ENCODE measurements at regions not wholly inside any gene's neighbourhood (a gene's known extent, or its start where the extent isn't known, plus 50 kb on each side); places are given as distances from the start of the nearest gene placed in this dataset.

DNA sequence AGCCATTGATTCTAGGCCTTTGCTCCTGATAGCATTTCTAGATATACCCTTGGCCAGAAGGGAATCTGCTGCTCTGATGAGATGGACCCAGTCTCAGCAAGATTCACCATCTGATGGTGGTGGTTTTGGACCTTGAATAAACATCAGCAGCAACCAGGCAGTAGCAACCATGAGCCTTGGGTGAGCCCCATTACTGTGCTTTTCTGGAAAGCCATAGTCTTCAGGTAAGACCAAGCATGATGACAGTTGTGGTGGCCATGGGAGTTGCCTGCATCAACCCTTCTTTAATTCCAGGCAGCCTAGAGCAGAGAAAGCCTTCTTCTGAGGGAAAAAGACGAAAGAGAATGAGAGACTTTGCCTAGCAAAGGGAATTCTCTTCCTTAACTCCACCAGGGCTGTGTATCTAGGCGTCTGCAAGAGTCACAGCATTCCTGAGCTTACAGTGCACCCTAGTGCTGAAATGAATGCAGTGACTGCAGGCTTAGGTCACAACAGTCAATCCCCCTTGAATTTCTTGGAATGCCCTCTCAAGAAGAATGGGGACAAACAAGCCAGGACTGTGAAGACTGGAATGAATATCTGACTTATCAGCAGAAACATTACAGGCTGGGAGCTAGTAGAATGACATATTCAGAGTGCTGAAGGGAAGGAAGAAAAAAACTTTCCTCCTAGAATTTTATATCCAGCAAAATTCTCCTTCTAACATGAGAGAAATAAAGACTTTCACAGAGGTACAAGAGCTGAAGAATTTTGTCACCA lies 942.4 kb upstream of the PCDH20 start:
- ChIA-PET CTCF (ENCODE audit: low intra/inter-chr PET ratio, low total read pairs) (interaction anchor here (0.8 to 1.8 kb wide), 4 partner anchors 38 to 477 kb away, joined by 3 to 15 read pairs (median 6); no protein-coding TSS in a partner anchor), POLR2A (no interaction called here)
- Histone ChIP-seq H3K9ac (ENCODE audit: insufficient read depth, low read depth, low read length) (no peak overlapping the region), H3K27me3 (ENCODE audit: control insufficient read depth in 1 of 2, insufficient read depth in 2 of 2, low read length in 2 of 2) (no peaks in the 10 kb centered on the region), H3K4me2 (ENCODE audit: low read depth, low read length) (no peak overlapping the region), H4K20me1 (ENCODE audit: insufficient read depth, low read length) (no peaks in the 10 kb centered on the region), H3K27ac (ENCODE audit: extremely low read length, insufficient read depth, low read length) (no peak overlapping the region), H2AFZ (ENCODE audit: low read length) (no peak overlapping the region), H3K79me2 (ENCODE audit: insufficient read depth, low read length) (no peaks in the 10 kb centered on the region), H3K4me1 (ENCODE audit: insufficient read depth, low read length) (no peaks in the 10 kb centered on the region), H3K36me3 (replicated peaks in 1 of 2; ENCODE audit: control insufficient read depth in 1 of 2, insufficient read depth in 2 of 2, low read length in 2 of 2) (no peaks in the 10 kb centered on the region), H3K4me3 (replicated peaks in 1 of 3; ENCODE audit: insufficient read depth in 1 of 3, low read depth in 2 of 3, low read length in 3 of 3) (no peak overlapping the region), H3K9me3 (ENCODE audit: low read length) (no peaks in the 10 kb centered on the region)
- FAIRE-seq: peak; percentile 34
- no TSS peak for BruUV-seq (replicated peaks)
- ATAC-seq: peak; percentile 100
- intact Hi-C loops (cut with micrococcal nuclease; ENCODE audit: unreplicated experiment) (loop anchor here (1.0 kb wide), 4 partner anchors 38 to 344 kb away; no protein-coding TSS in a partner anchor), in situ Hi-C loops (cut with HindIII; ENCODE audit: extremely low pct_ligation_motif_present, low pct_unique_long_range_greater_than_20kb) (loop anchor here (25.0 kb wide), 1 partner anchor 246 kb away; no protein-coding TSS in a partner anchor)
- peak; percentile 60 for DNase-seq (ENCODE audit: low spot score)
- 0% methylated on average over 2 of the region's 2 CpGs for WGBS (ENCODE audit: low lambda C conversion rate)
- TF ChIP-seq ZZZ3 (CRISPR knock-in tag; IDR thresholded peaks at IDR 0.05; ENCODE audit: borderline replicate concordance) (no peak), DNMT3B (CRISPR knock-in tag; conservative IDR thresholded peaks at IDR 0.05) (no peak), SMC3 (IDR thresholded peaks at IDR 0.05; ENCODE audit: low read length) (peak; percentile 86), HINFP (CRISPR knock-in tag; IDR thresholded peaks at IDR 0.05; ENCODE audit: low read depth) (no peak), ZKSCAN8 (CRISPR knock-in tag; IDR thresholded peaks at IDR 0.05; ENCODE audit: borderline replicate concordance) (no peak), ZFP82 (CRISPR knock-in tag; IDR thresholded peaks at IDR 0.05; ENCODE audit: borderline replicate concordance) (no peak), CCAR2 (optimal IDR thresholded peaks at IDR 0.05; ENCODE audit: low read depth, low read length) (no peak), TOPORS (CRISPR knock-in tag; IDR thresholded peaks at IDR 0.05) (no peak), RAD21 (CRISPR knock-in tag; IDR thresholded peaks at IDR 0.05) (peak; percentile 57), ZNF678 (CRISPR knock-in tag; IDR thresholded peaks at IDR 0.05) (no peak)
- TF ChIP-seq, protein P1, sequence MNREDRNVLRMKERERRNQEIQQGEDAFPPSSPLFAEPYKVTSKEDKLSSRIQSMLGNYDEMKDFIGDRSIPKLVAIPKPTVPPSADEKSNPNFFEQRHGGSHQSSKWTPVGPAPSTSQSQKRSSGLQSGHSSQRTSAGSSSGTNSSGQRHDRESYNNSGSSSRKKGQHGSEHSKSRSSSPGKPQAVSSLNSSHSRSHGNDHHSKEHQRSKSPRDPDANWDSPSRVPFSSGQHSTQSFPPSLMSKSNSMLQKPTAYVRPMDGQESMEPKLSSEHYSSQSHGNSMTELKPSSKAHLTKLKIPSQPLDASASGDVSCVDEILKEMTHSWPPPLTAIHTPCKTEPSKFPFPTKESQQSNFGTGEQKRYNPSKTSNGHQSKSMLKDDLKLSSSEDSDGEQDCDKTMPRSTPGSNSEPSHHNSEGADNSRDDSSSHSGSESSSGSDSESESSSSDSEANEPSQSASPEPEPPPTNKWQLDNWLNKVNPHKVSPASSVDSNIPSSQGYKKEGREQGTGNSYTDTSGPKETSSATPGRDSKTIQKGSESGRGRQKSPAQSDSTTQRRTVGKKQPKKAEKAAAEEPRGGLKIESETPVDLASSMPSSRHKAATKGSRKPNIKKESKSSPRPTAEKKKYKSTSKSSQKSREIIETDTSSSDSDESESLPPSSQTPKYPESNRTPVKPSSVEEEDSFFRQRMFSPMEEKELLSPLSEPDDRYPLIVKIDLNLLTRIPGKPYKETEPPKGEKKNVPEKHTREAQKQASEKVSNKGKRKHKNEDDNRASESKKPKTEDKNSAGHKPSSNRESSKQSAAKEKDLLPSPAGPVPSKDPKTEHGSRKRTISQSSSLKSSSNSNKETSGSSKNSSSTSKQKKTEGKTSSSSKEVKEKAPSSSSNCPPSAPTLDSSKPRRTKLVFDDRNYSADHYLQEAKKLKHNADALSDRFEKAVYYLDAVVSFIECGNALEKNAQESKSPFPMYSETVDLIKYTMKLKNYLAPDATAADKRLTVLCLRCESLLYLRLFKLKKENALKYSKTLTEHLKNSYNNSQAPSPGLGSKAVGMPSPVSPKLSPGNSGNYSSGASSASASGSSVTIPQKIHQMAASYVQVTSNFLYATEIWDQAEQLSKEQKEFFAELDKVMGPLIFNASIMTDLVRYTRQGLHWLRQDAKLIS (CRISPR knock-in tag; IDR thresholded peaks at IDR 0.05): no peak
- TF ChIP-seq, protein P2, sequence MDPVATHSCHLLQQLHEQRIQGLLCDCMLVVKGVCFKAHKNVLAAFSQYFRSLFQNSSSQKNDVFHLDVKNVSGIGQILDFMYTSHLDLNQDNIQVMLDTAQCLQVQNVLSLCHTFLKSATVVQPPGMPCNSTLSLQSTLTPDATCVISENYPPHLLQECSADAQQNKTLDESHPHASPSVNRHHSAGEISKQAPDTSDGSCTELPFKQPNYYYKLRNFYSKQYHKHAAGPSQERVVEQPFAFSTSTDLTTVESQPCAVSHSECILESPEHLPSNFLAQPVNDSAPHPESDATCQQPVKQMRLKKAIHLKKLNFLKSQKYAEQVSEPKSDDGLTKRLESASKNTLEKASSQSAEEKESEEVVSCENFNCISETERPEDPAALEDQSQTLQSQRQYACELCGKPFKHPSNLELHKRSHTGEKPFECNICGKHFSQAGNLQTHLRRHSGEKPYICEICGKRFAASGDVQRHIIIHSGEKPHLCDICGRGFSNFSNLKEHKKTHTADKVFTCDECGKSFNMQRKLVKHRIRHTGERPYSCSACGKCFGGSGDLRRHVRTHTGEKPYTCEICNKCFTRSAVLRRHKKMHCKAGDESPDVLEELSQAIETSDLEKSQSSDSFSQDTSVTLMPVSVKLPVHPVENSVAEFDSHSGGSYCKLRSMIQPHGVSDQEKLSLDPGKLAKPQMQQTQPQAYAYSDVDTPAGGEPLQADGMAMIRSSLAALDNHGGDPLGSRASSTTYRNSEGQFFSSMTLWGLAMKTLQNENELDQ (CRISPR knock-in tag; IDR thresholded peaks at IDR 0.05; ENCODE audit: borderline replicate concordance): no peak
- TF ChIP-seq, protein P3, sequence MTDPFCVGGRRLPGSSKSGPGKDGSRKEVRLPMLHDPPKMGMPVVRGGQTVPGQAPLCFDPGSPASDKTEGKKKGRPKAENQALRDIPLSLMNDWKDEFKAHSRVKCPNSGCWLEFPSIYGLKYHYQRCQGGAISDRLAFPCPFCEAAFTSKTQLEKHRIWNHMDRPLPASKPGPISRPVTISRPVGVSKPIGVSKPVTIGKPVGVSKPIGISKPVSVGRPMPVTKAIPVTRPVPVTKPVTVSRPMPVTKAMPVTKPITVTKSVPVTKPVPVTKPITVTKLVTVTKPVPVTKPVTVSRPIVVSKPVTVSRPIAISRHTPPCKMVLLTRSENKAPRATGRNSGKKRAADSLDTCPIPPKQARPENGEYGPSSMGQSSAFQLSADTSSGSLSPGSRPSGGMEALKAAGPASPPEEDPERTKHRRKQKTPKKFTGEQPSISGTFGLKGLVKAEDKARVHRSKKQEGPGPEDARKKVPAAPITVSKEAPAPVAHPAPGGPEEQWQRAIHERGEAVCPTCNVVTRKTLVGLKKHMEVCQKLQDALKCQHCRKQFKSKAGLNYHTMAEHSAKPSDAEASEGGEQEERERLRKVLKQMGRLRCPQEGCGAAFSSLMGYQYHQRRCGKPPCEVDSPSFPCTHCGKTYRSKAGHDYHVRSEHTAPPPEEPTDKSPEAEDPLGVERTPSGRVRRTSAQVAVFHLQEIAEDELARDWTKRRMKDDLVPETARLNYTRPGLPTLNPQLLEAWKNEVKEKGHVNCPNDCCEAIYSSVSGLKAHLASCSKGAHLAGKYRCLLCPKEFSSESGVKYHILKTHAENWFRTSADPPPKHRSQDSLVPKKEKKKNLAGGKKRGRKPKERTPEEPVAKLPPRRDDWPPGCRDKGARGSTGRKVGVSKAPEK (CRISPR knock-in tag; IDR thresholded peaks at IDR 0.05; ENCODE audit: borderline replicate concordance): no peak
